DMS53 treated with DMSO at 0.1 percent for 48 hours (cell line): ENCODE measurements at regions not wholly inside any gene's neighbourhood (a gene's known extent, or its start where the extent isn't known, plus 50 kb on each side); places are given as distances from the start of the nearest gene placed in this dataset.
"Not testable (repeated sequence)": the region's sequence is repeated elsewhere in the genome, so short reads cannot be mapped to it uniquely, and the experiment has no call there.

Experiments
- DNase-seq: peaks from one replicate; lab custom pipeline; 2025; ENCODE audit not compliant: unreplicated experiment; lab: John Stamatoyannopoulos, UW

GRCh38 chr2:103167599-103167998 is 405.8 kb downstream of the TMEM182 start:
- DNase-seq = no peak

DNA sequence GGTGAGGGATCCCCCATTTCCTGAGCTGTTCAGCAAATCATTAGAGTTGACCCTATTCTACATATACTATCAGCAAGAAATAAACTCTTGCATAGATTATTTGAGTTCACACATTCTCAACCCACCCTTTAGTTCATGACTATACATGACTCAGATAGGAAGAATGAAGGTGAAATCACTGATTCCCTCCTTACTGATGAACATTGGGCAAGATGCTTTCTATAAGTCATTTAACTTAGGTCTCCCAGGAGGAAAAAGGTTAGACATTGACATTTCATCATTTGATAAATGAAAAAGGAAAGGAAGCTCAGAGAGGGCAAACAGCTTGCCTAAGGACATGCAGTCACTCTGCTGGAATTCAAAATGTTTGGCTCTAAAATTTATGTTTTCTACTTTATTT is 408.0 kb downstream of the TMEM182 start:
- no peak for DNase-seq

DNA sequence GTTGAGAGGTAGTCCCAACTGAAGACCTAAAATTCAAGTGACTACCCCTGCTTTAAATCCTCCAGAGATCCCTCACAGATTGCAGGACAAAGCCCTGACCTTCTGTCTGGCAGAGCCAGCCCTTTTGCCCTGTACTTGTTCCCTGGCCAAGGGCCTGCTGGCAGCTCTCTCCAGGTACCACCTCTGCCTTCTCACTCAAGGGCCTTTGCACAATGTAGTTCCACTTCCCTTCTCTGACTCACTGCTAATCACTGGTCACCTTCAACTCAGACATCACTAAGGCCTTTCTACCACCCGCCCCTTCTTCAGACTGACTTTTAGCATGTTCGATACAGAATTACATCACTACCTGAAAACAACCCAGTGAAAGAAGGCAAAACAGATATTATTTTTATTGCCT is 411.0 kb downstream of the TMEM182 start:
- DNase-seq = no peak

GRCh38 chr2:103174711-103175110 is 412.9 kb downstream of the TMEM182 start:
- DNase-seq = no peak

- no peak for DNase-seq
These were observed 414.6 kb downstream of the TMEM182 start for GRCh38 chr2:103176294-103176915.

DNA sequence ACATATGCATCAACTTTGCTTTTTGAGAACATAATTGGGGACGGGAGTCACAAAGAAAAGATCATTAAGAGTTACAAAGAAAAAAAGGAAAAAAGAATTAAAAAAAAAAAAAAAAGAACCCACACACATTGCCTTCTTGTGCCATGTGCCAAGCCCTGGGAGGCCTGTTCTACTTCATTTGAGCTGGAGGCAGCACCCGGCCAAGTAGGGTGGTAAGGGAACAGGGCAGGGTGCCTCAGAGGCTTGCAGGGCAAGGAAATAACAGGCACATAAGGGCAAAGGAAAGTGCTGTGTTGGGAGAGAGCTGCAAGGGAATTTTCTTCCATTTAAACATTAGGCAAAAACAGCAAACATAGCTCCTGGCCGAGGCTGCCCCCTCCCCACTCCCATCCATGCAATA is 418.0 kb downstream of the TMEM182 start:
- no peak for DNase-seq

DNA sequence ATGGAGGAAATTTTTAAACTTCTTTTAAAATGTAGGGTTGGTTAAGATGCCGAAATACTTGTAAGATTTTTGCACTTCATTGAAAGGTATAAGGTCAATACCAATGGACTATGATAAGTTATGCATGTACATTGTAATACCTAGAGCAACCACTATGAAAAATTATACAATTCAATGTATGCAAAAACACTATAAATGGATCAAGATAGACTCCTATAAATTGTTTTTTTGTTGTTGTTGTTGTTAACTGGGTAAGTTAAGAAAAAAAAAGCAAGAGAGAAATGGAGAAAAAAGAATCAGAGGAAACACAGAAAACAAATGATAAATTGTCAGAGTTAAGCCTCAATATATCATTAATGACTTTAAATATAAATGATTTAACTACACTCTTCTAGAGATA is 421.2 kb downstream of the TMEM182 start:
- no peak for DNase-seq

GRCh38 chr2:103196802-103197201 is 435.0 kb downstream of the TMEM182 start:
- no peak for DNase-seq

DNA sequence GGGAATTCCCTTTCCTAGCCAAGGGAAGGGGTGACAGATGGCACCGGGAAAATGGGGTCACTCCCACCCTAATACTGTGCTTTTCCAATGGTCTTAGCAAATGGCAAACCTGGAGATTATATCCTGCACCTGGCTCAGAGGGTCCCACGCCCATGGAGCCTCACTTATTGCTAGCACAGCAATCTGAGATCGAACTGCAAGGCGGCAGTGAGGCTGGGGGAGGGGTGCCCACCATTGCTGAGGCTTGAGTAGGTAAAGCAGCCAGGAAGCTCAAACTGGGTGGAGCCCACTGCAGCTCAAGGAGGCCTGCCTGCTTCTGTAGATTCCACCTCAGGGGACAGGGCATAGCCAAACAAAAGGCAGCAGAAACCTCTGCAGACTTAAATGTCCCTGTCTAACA is 438.9 kb downstream of the TMEM182 start:
- DNase-seq = not testable (repeated sequence)

DNA sequence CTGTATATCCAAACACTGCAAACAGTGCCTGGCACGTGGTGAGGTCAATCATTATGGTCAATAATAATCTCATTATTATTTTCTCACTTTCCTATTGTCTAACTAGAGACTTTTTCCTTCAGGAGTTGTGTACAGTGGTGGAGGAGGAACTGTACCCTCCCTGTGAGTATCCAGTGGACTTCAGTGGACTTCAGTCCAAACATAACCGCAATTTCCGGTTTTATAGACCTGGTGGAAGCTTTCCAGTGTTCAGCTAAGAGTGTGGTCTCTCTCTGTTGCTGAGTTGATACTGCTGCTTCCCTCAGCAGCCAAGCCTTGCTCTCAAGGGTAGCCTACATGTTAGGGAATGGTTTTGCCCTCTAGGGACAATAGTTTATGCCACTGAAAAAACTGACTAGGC is 447.1 kb downstream of the TMEM182 start:
- DNase-seq = no peak

DNA sequence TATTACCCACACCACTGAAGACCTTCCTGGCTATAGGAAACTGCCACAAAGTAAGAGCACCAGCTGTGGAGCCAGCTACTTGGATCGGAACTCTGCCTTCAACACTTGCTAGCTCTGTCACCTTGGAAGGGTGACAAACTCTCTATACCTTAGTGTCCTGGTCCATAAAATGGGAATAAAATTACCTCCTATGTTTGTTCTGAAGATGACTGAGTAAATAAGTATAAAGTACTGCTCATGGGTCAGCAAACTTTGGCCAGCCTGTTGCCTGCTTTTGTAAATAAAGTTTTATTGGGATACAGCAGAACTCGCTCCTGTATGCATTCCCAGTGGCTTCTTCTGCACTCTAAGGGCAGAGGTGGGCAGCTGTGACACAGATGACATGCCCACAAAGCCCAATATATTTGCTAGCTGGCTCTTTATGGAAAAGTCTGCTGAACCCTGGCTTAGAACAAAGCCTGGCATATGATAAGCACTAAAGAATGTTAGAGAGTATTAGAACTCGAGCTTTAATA is 451.3 kb downstream of the TMEM182 start:
- no peak for DNase-seq

DNA sequence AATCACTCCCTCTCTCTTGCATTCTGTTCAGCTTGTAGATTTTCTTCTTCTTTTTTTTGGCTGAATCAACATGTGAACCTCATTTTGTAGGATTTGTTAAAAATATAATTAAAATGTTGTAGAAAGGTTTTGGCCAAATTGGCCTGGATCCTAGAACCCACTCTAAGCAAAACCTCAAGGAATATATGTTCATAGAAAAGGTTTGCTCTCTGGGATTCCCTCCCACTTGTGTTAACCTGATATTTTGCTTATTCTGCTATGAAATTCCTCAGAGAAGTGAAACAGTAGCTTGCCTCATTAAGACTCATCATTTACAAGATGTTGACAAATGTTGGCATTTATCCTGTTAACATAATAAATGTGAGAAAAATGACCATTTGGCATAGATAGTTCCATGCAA is 456.7 kb downstream of the TMEM182 start:
- DNase-seq = no peak

DNA sequence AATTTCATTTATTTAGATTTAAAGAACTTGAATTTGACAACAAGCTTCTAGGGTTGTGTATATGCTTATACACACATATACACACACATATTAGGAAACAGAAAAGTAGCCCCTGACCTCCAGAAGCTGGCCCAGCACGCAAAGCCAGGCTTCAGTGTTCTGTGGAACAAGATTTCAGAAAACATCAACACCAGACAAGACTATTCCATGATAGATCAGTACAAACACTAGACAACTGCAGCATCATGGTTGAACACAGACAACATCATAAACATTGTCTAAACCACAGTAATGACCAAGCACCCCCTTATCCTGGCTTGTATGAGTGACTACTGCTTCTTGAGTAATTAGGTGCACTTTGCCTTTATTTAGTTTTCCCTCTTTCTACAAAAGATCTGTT is 457.6 kb downstream of the TMEM182 start:
- DNase-seq = no peak

DNA sequence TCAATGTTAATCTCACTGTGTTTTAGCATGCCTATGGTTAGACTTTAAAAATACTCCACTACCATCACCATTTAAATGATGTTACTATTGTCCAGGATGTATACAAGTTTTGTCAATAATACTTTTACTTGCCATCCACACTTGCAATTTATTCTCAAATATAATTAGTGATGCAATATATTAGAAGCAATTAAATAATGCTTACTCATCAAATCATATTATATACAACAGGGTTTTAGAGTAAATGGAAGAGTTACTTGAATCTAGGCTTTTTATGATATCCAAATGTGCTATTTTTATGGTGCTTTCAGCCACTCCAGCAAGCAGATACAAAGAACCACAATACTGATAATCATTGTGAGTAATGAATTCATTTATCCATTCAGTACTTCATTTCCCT is 461.1 kb downstream of the TMEM182 start:
- no peak for DNase-seq

- no peak for DNase-seq
These were observed 469.0 kb downstream of the TMEM182 start for GRCh38 chr2:103230796-103231195.

DNA sequence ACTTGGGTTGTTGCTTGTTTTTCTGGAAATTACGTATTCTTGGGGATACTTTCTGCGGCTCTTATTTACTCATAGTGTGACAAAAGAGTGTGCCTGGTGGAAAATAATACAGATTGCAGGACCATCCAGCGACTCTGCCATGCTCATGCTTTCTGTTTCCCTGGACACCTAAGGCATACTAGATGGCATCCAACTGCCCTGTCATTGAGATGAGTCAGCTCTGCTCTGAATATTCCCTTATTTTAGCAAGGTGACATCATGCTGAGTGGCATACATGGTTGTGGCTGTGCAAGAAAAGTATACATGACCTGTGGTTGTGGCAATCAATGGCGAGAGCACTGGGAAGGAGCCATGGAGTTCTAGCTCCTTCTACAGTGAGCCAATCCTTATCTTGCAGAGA is 471.0 kb downstream of the TMEM182 start:
- no peak for DNase-seq

GRCh38 chr2:103233691-103234090 is 471.9 kb downstream of the TMEM182 start:
- DNase-seq = no peak

- DNase-seq = no peak
These were observed 473.5 kb downstream of the TMEM182 start for GRCh38 chr2:103235283-103235682.

- DNase-seq = no peak
These were observed 487.6 kb downstream of the TMEM182 start for GRCh38 chr2:103249462-103249861.

GRCh38 chr2:103252781-103253180 is 490.9 kb downstream of the TMEM182 start:
- no peak for DNase-seq

DNA sequence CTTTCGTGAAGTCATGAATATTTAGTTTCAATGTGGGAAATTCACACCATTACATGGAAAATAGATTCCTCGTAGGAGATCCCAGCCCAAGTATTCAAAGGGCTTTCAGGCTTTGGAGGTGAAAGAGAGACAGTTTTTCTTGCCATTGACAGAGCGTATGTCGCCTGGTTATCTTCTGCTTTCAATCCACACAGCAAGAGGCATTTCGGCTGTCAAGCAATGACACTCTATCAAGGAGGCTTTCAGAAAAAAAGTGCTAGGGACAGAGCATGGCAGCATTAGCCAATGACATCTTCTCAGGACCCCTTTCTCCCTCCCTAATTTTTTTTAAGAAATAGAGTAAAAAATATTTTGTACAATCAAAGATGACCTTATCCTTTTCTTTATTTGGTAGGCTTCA is 492.8 kb downstream of the TMEM182 start:
- DNase-seq = no peak

GRCh38 chr2:103264058-103264768 is 502.4 kb downstream of the TMEM182 start:
- no peak for DNase-seq

GRCh38 chr2:103265521-103265920 is 503.7 kb downstream of the TMEM182 start:
- DNase-seq = no peak
